ENCODE measurements at regions not wholly inside any gene's neighbourhood (a gene's known extent, or its start where the extent isn't known, plus 50 kb on each side); places are given as distances from the start of the nearest gene placed in this dataset.

DNA sequence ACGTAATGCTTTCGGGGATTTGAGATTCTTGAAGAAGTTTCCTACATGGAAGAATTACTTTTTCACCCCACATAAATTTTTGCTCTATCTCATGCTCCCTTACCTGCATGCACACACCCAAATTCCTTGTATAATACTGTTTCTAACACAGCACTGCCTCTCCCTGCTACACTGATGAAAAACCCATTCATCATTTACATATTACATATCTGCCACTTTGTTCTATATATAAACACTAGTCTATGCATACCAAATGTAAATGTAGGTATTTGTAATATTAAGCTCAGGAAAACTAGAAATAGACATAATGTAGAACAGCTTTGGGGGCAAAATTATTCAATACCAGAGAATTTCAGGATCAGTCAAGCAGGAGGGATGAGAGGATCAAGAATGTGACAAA lies 182.6 kb upstream of the SEMA6D start:
- TF ChIP-seq, protein P1, sequence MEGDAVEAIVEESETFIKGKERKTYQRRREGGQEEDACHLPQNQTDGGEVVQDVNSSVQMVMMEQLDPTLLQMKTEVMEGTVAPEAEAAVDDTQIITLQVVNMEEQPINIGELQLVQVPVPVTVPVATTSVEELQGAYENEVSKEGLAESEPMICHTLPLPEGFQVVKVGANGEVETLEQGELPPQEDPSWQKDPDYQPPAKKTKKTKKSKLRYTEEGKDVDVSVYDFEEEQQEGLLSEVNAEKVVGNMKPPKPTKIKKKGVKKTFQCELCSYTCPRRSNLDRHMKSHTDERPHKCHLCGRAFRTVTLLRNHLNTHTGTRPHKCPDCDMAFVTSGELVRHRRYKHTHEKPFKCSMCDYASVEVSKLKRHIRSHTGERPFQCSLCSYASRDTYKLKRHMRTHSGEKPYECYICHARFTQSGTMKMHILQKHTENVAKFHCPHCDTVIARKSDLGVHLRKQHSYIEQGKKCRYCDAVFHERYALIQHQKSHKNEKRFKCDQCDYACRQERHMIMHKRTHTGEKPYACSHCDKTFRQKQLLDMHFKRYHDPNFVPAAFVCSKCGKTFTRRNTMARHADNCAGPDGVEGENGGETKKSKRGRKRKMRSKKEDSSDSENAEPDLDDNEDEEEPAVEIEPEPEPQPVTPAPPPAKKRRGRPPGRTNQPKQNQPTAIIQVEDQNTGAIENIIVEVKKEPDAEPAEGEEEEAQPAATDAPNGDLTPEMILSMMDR (conservative IDR thresholded peaks at IDR 0.05; ENCODE audit: low read depth, low read length): no peak
- TF ChIP-seq EZH2 (IDR thresholded peaks at IDR 0.05; ENCODE audit: low read length, unreplicated experiment): no peak

All from PC-3 (cell line).